ENCODE measurements at regions not wholly inside any gene's neighbourhood (a gene's known extent, or its start where the extent isn't known, plus 50 kb on each side); places are given as distances from the start of the nearest gene placed in this dataset.

GRCh38 chr14:80146941-80147340, 64.4 kb downstream of the DIO2 start:
- in situ Hi-C loops (cut with HindIII; ENCODE audit: low sequenced_read_pairs): no loop called here
- DNase-seq (ENCODE audit: low spot score): no peak

GRCh38 chr14:80136358-80136757, 74.9 kb downstream of the DIO2 start:
- DNase-seq (ENCODE audit: low spot score): no peak
- in situ Hi-C loops (cut with HindIII; ENCODE audit: low sequenced_read_pairs): no loop called here

DNA sequence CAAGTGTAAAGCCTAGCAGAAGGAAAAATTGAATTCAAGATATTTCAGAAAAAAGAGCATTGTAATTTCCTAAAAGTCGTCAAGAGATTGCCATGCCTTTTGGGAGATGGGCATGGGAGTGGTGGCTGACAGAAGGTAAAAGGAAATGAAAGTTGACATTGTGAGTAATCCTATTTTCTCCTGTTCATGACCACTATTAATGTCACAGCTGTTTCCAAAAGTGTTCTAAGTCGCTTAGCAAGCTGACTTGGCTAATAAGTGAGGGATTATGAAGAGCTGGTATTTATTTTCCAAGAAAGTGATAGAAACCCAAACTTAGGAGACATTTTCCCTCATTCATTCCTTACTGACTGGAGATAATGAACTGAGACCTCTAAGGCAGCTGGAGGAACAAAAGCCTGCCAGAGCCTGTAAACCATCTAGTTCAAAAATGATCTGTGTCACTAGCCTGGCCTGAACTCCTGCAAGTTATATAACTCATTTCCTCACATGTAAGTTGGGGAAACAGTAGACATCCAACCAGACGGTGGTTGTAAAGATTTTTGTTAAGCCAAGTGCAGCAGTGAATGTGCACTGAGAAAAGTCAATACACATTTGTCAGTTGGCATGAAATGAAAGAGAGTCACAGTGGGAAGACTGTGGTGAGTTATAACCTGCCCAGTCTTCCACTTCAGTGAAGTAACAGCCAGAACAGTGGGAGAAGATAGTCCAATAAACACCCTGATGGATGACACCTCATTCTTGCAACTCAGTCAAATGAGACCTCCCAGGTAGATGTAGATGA, 75.8 kb downstream of the DIO2 start:
- no peak for DNase-seq (ENCODE audit: low spot score)
- in situ Hi-C loops (cut with HindIII; ENCODE audit: low sequenced_read_pairs): no loop called here

DNA sequence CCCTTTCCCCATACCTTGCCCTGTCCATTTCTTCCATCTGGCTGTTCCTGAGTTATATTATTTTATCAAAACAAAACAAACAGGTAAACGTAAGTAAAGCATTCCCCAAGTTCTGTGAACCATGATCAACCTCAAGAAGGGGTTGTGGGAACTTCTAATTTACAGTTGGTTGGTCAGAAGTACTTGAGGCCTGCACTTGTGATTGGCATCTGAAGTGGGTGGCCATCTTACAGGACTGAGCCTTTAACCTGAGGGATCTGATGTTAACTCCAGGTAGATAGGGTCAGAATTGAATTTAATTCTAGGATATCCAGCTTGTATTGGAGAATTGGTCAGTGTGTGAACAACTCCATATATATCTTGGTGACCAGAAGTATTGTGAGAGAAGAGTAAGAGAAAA, 77.0 kb downstream of the DIO2 start:
- in situ Hi-C loops (cut with HindIII; ENCODE audit: low sequenced_read_pairs): no loop called here
- DNase-seq (ENCODE audit: low spot score): no peak

DNA sequence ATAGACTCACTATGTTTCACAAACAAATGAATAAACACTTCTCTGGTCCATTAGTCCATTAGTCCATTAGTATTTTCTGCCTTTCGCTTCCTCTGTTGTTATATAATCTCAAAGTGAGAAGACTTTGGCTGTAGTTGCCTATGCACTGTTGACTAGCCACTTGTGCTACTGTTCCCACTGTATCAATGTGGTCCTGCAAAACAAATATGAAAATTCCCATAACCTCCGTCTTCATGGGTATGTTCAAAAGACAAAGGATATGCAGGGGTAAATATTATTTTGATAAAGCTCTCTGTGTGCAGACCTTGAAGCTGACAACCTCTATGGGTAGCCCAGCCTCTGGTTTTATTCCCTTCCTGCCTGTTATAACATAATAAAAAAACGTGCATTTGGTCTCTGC, 77.8 kb downstream of the DIO2 start:
- DNase-seq (ENCODE audit: low spot score): no peak
- in situ Hi-C loops (cut with HindIII; ENCODE audit: low sequenced_read_pairs): no loop called here

DNA sequence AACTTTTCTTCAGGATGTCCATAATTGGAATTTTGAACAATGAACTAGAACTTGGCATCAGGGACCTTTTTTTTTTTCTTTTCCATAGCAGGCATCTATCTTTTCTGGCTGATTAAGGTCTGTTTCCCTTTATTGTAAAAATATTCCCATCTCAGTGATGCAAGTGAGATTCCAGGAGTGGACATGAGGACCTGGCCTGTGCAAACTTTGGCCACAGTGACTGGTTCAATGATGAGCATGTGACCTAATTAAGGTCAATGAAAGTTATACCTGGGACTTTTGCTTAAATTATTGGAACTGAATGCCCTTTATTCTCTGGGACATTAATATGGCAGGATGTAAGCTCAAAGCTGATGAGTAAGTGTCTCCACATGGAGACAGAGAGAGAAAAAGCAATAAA, 83.8 kb downstream of the DIO2 start:
- no peak for DNase-seq (ENCODE audit: low spot score)
- in situ Hi-C loops (cut with HindIII; ENCODE audit: low sequenced_read_pairs): no loop called here

DNA sequence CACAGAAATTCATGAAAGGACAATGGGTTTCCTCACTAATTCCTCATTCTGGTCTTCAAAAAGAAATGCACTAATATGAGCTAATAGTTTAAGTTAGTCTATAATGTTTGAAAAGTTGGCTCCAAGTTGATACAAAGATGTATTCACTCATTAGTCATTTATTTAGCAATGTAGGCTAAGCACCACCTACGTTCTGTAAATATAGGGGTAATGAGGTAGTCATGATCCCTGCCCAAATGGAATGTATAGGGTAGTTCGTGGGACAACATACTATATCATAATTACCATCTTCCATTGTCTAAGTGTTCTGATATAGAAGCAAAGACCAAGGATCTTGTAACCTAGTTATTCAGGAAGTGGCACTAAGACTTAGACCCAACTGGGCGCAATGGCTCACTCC, 86.5 kb downstream of the DIO2 start:
- DNase-seq (ENCODE audit: low spot score): no peak
- in situ Hi-C loops (cut with HindIII; ENCODE audit: low sequenced_read_pairs): no loop called here

DNA sequence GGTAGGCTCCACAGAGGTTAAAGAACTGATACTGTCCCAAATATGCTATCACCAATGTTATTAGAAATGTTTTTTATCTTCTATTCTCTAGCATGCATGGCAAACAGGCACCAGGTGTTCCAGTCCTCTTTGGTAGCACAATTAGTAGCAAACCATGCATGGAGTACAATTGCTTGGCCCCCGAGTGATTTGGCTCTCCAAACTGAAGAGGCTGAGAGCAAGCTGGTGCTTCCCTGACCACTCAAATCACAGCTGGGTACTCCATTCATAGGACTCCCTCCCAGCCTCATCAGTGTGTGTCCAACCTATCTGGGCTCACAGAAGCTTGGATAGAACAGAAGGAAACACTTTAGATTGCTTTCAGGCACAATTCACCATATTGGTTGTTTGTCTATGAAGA, 93.4 kb downstream of the DIO2 start:
- in situ Hi-C loops (cut with HindIII; ENCODE audit: low sequenced_read_pairs): no loop called here

DNA sequence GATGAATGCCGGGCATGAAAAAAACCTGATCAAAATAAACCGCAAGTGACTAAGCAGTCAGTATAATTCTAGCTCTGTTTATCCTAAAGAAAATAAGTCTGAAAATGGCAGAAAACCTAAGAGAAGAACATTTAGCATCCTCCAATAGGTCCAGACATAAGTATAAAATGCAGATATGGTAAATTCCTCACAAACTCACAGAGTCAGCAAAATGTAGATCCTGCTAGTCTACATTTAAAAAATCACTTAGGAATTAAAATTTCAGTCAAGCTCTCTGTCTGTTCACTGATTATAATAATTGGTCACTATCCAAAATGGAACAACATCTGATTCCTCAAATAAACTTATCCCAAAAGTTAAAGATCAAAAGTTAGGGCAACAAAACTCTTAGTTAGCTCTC, 95.1 kb downstream of the DIO2 start:
- in situ Hi-C loops (cut with HindIII; ENCODE audit: low sequenced_read_pairs): no loop called here
- DNase-seq (ENCODE audit: low spot score): no peak

More for the DNA sequence above, 93.4 kb downstream of the DIO2 start:
- peak; percentile 65 for DNase-seq (ENCODE audit: low spot score)

GRCh38 chr14:80110721-80111120, 100.6 kb downstream of the DIO2 start:
- peak; percentile 62 for DNase-seq (ENCODE audit: low spot score)
- in situ Hi-C loops (cut with HindIII; ENCODE audit: low sequenced_read_pairs): no loop called here

- no peak for DNase-seq (ENCODE audit: low spot score)
- in situ Hi-C loops (cut with HindIII; ENCODE audit: low sequenced_read_pairs): no loop called here
These were observed 102.2 kb downstream of the DIO2 start for GRCh38 chr14:80109055-80109454.

DNA sequence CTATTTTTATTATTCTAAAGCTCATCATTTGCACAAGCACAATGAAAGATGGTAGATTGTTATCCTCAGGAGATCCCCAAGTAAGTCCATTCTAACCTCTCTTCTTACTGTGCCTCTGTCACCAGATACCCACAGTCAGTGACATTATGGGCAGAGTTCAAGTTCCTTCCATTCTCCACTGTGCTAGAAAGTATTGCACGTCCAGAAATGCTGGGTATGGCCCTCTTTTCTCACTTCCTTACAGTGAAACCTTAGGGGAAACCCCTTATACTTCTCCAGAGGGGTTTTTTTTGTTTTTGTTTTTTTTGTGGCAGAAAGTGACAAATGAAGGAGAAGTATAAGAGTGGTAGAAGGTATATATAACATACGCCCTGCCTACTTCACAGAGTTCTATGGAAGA, 102.9 kb downstream of the DIO2 start:
- no peak for DNase-seq (ENCODE audit: low spot score)
- in situ Hi-C loops (cut with HindIII; ENCODE audit: low sequenced_read_pairs): no loop called here

GRCh38 chr14:80105488-80105994, 105.8 kb downstream of the DIO2 start:
- in situ Hi-C loops (cut with HindIII; ENCODE audit: low sequenced_read_pairs): no loop called here
- DNase-seq (ENCODE audit: low spot score): no peak

DNA sequence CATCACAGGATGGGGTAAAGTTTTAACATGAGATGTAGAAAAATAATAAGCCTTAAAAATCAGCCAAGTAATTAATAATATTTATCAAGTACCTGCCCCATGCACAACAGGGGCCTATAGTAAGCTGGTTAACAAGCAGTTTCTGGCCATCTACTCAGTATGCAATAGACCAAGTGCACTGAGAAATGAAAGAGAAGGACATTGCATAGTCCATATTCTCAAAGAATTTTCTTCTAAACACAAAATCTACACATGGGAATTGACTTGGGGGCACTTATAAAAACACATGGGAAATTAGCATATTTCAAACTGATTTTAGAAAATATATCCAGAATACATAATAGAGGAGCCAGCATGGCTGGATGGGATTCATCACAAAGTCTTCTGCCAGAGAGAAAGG, 109.5 kb downstream of the DIO2 start:
- in situ Hi-C loops (cut with HindIII; ENCODE audit: low sequenced_read_pairs): no loop called here
- DNase-seq (ENCODE audit: low spot score): no peak

GRCh38 chr14:80100681-80101080, 110.6 kb downstream of the DIO2 start:
- DNase-seq (ENCODE audit: low spot score): peak; percentile 18
- in situ Hi-C loops (cut with HindIII; ENCODE audit: low sequenced_read_pairs): no loop called here

DNA sequence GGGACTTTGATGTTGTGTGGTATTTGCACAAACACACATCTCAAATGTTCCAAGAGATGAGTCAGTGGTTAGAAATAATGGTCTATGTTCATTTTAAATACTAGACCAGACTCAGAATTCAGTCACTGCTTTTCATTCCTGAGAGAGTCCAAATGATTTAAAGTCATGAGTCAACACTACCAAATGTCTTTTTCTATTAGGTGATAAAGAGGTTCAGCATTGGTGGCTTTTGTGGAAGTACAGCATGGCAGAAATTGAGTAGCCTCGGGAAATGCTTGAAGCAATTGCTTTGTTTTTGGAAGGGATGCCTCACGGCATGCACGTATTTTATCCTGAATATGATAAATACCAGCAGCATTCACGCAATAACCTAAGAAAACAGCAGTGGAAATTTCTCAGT, 115.7 kb downstream of the DIO2 start:
- DNase-seq (ENCODE audit: low spot score): no peak
- in situ Hi-C loops (cut with HindIII; ENCODE audit: low sequenced_read_pairs): no loop called here

DNA sequence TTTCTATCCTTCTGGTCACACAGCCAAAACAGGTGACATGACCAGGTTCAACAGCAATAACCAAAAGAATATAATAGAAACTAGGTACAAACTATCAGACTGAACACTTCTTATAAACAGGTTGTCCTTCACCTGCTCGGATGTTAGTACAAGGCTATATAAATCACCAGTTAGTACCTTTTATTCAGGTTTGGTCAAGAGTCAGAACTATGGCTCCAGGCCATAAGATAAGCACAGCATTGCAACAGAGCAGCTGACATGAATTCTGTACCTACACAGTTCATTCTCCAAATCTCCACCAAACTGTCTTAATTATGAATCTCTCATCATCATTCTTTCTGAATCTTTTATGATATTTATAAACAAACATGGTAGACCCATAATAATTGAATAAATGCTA, 123.9 kb downstream of the DIO2 start:
- in situ Hi-C loops (cut with HindIII; ENCODE audit: low sequenced_read_pairs): no loop called here
- no peak for DNase-seq (ENCODE audit: low spot score)

DNA sequence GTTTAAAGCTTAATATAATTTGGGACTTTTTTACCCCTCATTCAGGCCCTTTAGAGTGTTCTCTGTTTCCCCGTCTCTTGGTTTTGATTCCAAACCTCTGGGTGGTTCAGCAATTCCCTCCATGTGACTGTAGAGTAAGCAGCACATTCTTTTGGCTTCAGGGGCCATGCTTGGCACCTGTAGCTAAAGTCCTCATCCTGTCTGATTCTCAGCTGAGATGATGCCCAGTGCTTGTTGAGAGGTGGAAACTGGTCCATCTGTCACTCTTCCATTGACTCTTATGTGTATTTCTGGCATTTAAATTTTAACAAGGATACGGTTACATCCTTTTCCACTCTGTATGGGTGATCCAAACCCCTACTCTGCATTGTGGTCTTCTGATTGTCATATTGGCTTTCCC, 127.1 kb downstream of the DIO2 start:
- in situ Hi-C loops (cut with HindIII; ENCODE audit: low sequenced_read_pairs): no loop called here

GRCh38 chr14:80080601-80081000, 130.7 kb downstream of the DIO2 start:
- in situ Hi-C loops (cut with HindIII; ENCODE audit: low sequenced_read_pairs): no loop called here
- peak; percentile 19 for DNase-seq (ENCODE audit: low spot score)

More for the DNA sequence above, 127.1 kb downstream of the DIO2 start:
- peak; percentile 88 for DNase-seq (ENCODE audit: low spot score)

DNA sequence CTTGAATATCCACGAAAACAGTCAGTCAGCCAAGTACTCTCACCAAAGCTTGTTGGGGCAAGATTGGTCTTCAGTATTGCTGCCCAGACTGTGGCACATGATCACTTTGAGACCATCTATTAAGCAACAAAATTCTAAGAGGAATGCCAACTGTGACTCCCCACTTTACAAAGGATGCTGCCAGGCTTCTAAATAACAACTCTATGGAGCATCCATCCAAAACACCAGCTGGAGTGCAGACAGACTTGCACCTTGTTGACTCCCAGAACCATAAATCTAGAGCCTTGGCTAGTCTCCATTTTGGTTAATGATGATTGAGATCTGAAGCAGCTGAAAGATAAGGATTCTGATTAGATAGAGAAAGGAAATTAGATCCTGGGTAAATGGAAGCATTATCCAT, 132.8 kb downstream of the DIO2 start:
- in situ Hi-C loops (cut with HindIII; ENCODE audit: low sequenced_read_pairs): no loop called here
- no peak for DNase-seq (ENCODE audit: low spot score)

- in situ Hi-C loops (cut with HindIII; ENCODE audit: low sequenced_read_pairs): no loop called here
These were observed 134.0 kb downstream of the DIO2 start for GRCh38 chr14:80077262-80077661.

More at GRCh38 chr14:80077262-80077661, 134.0 kb downstream of the DIO2 start:
- DNase-seq (ENCODE audit: low spot score): no peak
